Neural cell (in vitro differentiated cells): ENCODE measurements at regions not wholly inside any gene's neighbourhood (a gene's known extent, or its start where the extent isn't known, plus 50 kb on each side); places are given as distances from the start of the nearest gene placed in this dataset.

ENCODE experiments used
- CTCF ChIP-seq: fragments of 450-650 bp; IDR thresholded peaks from 2 replicates; pipeline ENCODE4 v1.5.1; 2014; ENCODE audit warnings: antibody characterized with exemption, mild to moderate bottlenecking, moderate library complexity; ENCODE audit not compliant: poor library complexity, severe bottlenecking
- EP300 ChIP-seq: fragments of 450-650 bp; conservative IDR thresholded peaks from 2 replicates; pipeline ENCODE4 v1.6.1; 2014; ENCODE audit warnings: antibody characterized with exemption, mild to moderate bottlenecking, moderate library complexity; ENCODE audit not compliant: poor library complexity, severe bottlenecking
- EZH2 ChIP-seq: fragments of 200-600, 300-800 bp; shearing (Covaris generic), sonication (generic); IDR thresholded peaks from 2 replicates; pipeline ENCODE4 v1.6.1; 2014; ENCODE audit warnings: antibody characterized with exemption, low read length, borderline replicate concordance, mild to moderate bottlenecking; ENCODE audit not compliant: insufficient read depth, poor library complexity, severe bottlenecking
- POLR2AphosphoS5 ChIP-seq: IDR thresholded peaks from 2 replicates; pipeline ENCODE4 v1.6.1; 2012
- RAD21 ChIP-seq: fragments of 450-650 bp; conservative IDR thresholded peaks from 2 replicates; pipeline ENCODE4 v1.6.1; 2014; ENCODE audit warnings: antibody characterized with exemption, mild to moderate bottlenecking, moderate library complexity
- TAF1 ChIP-seq: IDR thresholded peaks from 2 replicates; pipeline ENCODE4 v1.6.1; 2012; ENCODE audit warnings: low read depth
- TF ChIP-seq, protein P1 (sequence below): IDR thresholded peaks from 2 replicates; pipeline ENCODE4 v1.6.1; 2012; ENCODE audit warnings: borderline replicate concordance

- no peak for TF ChIP-seq CTCF
- TF ChIP-seq, protein P1, sequence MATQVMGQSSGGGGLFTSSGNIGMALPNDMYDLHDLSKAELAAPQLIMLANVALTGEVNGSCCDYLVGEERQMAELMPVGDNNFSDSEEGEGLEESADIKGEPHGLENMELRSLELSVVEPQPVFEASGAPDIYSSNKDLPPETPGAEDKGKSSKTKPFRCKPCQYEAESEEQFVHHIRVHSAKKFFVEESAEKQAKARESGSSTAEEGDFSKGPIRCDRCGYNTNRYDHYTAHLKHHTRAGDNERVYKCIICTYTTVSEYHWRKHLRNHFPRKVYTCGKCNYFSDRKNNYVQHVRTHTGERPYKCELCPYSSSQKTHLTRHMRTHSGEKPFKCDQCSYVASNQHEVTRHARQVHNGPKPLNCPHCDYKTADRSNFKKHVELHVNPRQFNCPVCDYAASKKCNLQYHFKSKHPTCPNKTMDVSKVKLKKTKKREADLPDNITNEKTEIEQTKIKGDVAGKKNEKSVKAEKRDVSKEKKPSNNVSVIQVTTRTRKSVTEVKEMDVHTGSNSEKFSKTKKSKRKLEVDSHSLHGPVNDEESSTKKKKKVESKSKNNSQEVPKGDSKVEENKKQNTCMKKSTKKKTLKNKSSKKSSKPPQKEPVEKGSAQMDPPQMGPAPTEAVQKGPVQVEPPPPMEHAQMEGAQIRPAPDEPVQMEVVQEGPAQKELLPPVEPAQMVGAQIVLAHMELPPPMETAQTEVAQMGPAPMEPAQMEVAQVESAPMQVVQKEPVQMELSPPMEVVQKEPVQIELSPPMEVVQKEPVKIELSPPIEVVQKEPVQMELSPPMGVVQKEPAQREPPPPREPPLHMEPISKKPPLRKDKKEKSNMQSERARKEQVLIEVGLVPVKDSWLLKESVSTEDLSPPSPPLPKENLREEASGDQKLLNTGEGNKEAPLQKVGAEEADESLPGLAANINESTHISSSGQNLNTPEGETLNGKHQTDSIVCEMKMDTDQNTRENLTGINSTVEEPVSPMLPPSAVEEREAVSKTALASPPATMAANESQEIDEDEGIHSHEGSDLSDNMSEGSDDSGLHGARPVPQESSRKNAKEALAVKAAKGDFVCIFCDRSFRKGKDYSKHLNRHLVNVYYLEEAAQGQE: no peak
- TF ChIP-seq RAD21: no peak
- TF ChIP-seq EZH2: no peak
- no peak for TF ChIP-seq TAF1
- TF ChIP-seq POLR2AphosphoS5: no peak
- TF ChIP-seq EP300: no peak
Measured at GRCh38 chr7:79636849-79637248, 183.4 kb upstream of the MAGI2 start.
